ENCODE measurements at regions not wholly inside any gene's neighbourhood (a gene's known extent, or its start where the extent isn't known, plus 50 kb on each side); places are given as distances from the start of the nearest gene placed in this dataset.

DNA sequence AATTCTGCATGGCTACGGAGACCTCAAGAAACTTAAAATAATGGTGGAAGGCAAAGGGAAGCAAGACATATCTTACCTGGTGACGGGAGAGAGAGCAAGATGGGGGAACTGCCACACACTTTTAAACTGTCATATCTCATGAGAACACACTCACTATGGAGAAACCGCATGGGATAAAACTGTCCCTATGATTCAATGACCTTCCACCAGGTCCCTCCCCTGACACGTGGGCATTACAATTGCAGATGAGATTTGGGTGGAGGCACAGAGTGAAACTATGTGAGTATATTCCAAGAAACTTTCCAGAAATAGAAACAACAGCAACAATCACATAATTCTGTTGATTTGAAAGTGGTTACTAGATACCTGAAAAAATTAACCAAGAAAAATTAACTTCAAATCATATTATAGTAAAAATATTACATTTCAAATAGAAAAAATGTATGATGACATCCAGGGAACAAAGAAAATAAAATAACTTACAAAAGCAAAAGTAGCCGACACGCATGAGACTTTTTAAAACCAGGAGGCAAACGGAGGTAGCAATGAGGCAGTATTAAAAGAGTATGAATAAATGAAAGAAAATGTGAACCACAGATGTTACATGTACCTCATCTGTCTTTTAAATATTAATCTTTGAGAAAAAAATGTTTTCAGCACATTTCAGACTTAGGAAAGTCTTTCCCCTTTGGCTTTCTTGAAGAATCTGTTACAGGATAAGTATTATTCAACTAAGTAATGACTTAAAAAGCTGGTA is 879.5 kb downstream of the TECRL start:
- Histone ChIP-seq H2BK15ac (ENCODE audit: low read depth, low read length) (no peak overlapping the region), H3K4ac (ENCODE audit: low read depth, low read length) (no peak overlapping the region), H3K56ac (ENCODE audit: extremely low read depth, insufficient read depth, low read length) (no peak overlapping the region), H3K4me3 (ENCODE audit: insufficient read depth, low read depth, low read length) (no peak overlapping the region), H3K18ac (ENCODE audit: low read depth, low read length) (no peak overlapping the region), H2AFZ (replicated peaks; ENCODE audit: low read length, poor library complexity) (no peak overlapping the region), H3K9me3 (ENCODE audit: control insufficient read depth, insufficient read depth, low read length) (no peaks in the 10 kb centered on the region), H3K79me1 (ENCODE audit: low read depth in 1 of 2, low read length in 2 of 2) (no peaks in the 10 kb centered on the region), H2BK120ac (ENCODE audit: low read depth, low read length) (no peak overlapping the region), H4K5ac (ENCODE audit: low read depth, low read length) (no peak overlapping the region), H2BK20ac (ENCODE audit: low read depth, low read length) (no peak overlapping the region), H3K23ac (ENCODE audit: low read depth, low read length) (no peak overlapping the region), H3K4me2 (ENCODE audit: low read depth, low read length) (no peak overlapping the region), H2AK9ac (replicated peaks; ENCODE audit: low read depth, low read length, poor library complexity) (no peak overlapping the region), H2BK5ac (ENCODE audit: low read depth, low read length, poor library complexity, severe bottlenecking) (no peak overlapping the region), H3K27ac (ENCODE audit: insufficient read depth, low read length) (no peak overlapping the region), H3K27me3 (ENCODE audit: control insufficient read depth, insufficient read depth, low read length) (no peaks in the 10 kb centered on the region), H3K9ac (ENCODE audit: low read depth, low read length) (no peak overlapping the region), H3K14ac (replicated peaks; ENCODE audit: low read depth, low read length) (no peak overlapping the region), H3K36me3 (ENCODE audit: control insufficient read depth, insufficient read depth, low read length) (no peaks in the 10 kb centered on the region), H4K20me1 (ENCODE audit: insufficient read depth, low read length) (no peaks in the 10 kb centered on the region), H3K9me1 (ENCODE audit: insufficient read depth, low read length) (no peaks in the 10 kb centered on the region), H2AK5ac (ENCODE audit: low read depth, low read length) (no peak overlapping the region), H3K4me1 (ENCODE audit: control insufficient read depth, insufficient read depth, low read length) (no peaks in the 10 kb centered on the region), H4K91ac (ENCODE audit: insufficient read depth, low read depth, low read length) (no peak overlapping the region), H4K8ac (ENCODE audit: low read depth in 2 of 2, low read length in 2 of 2) (no peak overlapping the region)
- DNase-seq (no peak), ATAC-seq (ENCODE audit: low read depth) (no peak)
- ChIA-PET CTCF (no interaction called here), POLR2A (ENCODE audit: unreplicated experiment) (no interaction called here)
- dilution Hi-C loops (cut with HindIII; ENCODE audit: low sequenced_read_pairs, unreplicated experiment), result no loop called here
- BruUV-seq (replicated peaks), result no TSS peak
- intact Hi-C loops (cut with micrococcal nuclease), result no loop called here
- in situ Hi-C loops (cut with MboI; ENCODE audit: low sequenced_read_pairs), result no loop called here
- 40% methylated on average over 1 of the region's 7 CpGs; no CpG with 5 or more reads in 1 of the 2 experiments for WGBS, 2 experiments (ENCODE audit: extremely low coverage in 2 of 2, insufficient read length in 1 of 2)
- TF ChIP-seq FOS (IDR thresholded peaks at IDR 0.05; ENCODE audit: low read depth, low read length) (no peak), NFE2L2 (IDR thresholded peaks at IDR 0.05; ENCODE audit: low read depth, low read length) (no peak), CEBPB (IDR thresholded peaks at IDR 0.05; ENCODE audit: low read depth, low read length) (no peak), RFX5 (IDR thresholded peaks at IDR 0.05; ENCODE audit: low read depth, low read length) (no peak), RCOR1 (IDR thresholded peaks at IDR 0.05; ENCODE audit: insufficient replicate concordance, low read length) (no peak), BHLHE40 (IDR thresholded peaks at IDR 0.05; ENCODE audit: low read depth, low read length) (no peak), MAZ (IDR thresholded peaks at IDR 0.05; ENCODE audit: borderline replicate concordance, low read depth, low read length) (no peak), CHD1 (IDR thresholded peaks at IDR 0.05; ENCODE audit: low read depth, low read length) (no peak), POLR2A (IDR thresholded peaks at IDR 0.05; ENCODE audit: low read depth, low read length) (no peak), MXI1 (IDR thresholded peaks at IDR 0.05; ENCODE audit: borderline replicate concordance, low read depth, low read length) (no peak), MAFK (IDR thresholded peaks at IDR 0.05; ENCODE audit: low read depth, low read length) (no peak), RAD21 (IDR thresholded peaks at IDR 0.05; ENCODE audit: low read length) (no peak)
- TF ChIP-seq, protein P1, sequence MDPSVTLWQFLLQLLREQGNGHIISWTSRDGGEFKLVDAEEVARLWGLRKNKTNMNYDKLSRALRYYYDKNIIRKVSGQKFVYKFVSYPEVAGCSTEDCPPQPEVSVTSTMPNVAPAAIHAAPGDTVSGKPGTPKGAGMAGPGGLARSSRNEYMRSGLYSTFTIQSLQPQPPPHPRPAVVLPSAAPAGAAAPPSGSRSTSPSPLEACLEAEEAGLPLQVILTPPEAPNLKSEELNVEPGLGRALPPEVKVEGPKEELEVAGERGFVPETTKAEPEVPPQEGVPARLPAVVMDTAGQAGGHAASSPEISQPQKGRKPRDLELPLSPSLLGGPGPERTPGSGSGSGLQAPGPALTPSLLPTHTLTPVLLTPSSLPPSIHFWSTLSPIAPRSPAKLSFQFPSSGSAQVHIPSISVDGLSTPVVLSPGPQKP (IDR thresholded peaks at IDR 0.05; ENCODE audit: borderline replicate concordance, low read depth, low read length), result no peak
- TF ChIP-seq, protein P2, sequence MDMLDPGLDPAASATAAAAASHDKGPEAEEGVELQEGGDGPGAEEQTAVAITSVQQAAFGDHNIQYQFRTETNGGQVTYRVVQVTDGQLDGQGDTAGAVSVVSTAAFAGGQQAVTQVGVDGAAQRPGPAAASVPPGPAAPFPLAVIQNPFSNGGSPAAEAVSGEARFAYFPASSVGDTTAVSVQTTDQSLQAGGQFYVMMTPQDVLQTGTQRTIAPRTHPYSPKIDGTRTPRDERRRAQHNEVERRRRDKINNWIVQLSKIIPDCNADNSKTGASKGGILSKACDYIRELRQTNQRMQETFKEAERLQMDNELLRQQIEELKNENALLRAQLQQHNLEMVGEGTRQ (IDR thresholded peaks at IDR 0.05; ENCODE audit: low read depth, low read length), result no peak
- TF ChIP-seq, protein P3, sequence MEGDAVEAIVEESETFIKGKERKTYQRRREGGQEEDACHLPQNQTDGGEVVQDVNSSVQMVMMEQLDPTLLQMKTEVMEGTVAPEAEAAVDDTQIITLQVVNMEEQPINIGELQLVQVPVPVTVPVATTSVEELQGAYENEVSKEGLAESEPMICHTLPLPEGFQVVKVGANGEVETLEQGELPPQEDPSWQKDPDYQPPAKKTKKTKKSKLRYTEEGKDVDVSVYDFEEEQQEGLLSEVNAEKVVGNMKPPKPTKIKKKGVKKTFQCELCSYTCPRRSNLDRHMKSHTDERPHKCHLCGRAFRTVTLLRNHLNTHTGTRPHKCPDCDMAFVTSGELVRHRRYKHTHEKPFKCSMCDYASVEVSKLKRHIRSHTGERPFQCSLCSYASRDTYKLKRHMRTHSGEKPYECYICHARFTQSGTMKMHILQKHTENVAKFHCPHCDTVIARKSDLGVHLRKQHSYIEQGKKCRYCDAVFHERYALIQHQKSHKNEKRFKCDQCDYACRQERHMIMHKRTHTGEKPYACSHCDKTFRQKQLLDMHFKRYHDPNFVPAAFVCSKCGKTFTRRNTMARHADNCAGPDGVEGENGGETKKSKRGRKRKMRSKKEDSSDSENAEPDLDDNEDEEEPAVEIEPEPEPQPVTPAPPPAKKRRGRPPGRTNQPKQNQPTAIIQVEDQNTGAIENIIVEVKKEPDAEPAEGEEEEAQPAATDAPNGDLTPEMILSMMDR (conservative IDR thresholded peaks at IDR 0.05; ENCODE audit: low read depth, low read length), result no peak

Data from IMR-90 (cell line).